NT2/D1 (cell line): ENCODE measurements at regions not wholly inside any gene's neighbourhood (a gene's known extent, or its start where the extent isn't known, plus 50 kb on each side); places are given as distances from the start of the nearest gene placed in this dataset.

ENCODE experiments used
- SUZ12 ChIP-seq: IDR thresholded peaks from 2 replicates; pipeline ENCODE4 v1.6.1; 2011; ENCODE audit not compliant: insufficient read length, insufficient read depth; ENCODE audit errors: extremely low read depth
- YY1 ChIP-seq: IDR thresholded peaks from 2 replicates; pipeline ENCODE4 v1.6.1; 2011; ENCODE audit not compliant: insufficient read length, insufficient read depth

GRCh38 chr13:85204668-85205344 is 594.4 kb downstream of the SLITRK6 start:
- TF ChIP-seq YY1 (no peak), SUZ12 (no peak)
